H1 (cell line): ENCODE measurements at regions not wholly inside any gene's neighbourhood (a gene's known extent, or its start where the extent isn't known, plus 50 kb on each side); places are given as distances from the start of the nearest gene placed in this dataset.

ENCODE experiments used
- CTCF ChIA-PET: fragments of 300-600 bp; sonication (Branson Sonifier 250); formaldehyde crosslinking; loops from one replicate; lab custom pipeline; 2021; ENCODE audit not compliant: partially characterized antibody; lab: Charles Lee
- POLR2A ChIA-PET: fragments of 300-600 bp; sonication (Branson Sonifier 250); formaldehyde crosslinking; loops from one replicate; lab custom pipeline; 2021; ENCODE audit warnings: inconsistent platforms; ENCODE audit not compliant: partially characterized antibody; lab: Charles Lee
- DNase-seq, 2 experiments: peaks; one replicate each; pipeline versions ENCODE4 v3.0.0 to v3.0.0-alpha.2; 2010 to 2022; ENCODE audit warnings: low spot score in 2 of 2, low read depth in 1 of 2, mixed read lengths in 1 of 2
- FAIRE-seq: peaks from 2 replicates; lab custom pipeline; 2011; peaks lifted over from hg19 to GRCh38; lab: Jason Lieb, UNC
- H2AFZ ChIP-seq: 2 replicates; pipeline ENCODE4 v1.8.1; 2012; ENCODE audit warnings: low read length, inconsistent platforms
- H2AK5ac ChIP-seq: 2 replicates; pipeline ENCODE4 v1.6.1; 2013; ENCODE audit warnings: low read depth, low read length
- H2BK120ac ChIP-seq: replicated peaks from 2 replicates; pipeline ENCODE3; 2013; ENCODE audit warnings: low read depth, low read length, inconsistent platforms
- H2BK12ac ChIP-seq: 2 replicates; pipeline ENCODE4 v1.6.1; 2013; ENCODE audit warnings: low read depth, low read length
- H2BK15ac ChIP-seq: 2 replicates; pipeline ENCODE4 v1.6.1; 2013; ENCODE audit warnings: low read length
- H2BK20ac ChIP-seq: 2 replicates; pipeline ENCODE4 v1.6.1; 2013; ENCODE audit warnings: low read length
- H2BK5ac ChIP-seq: 2 replicates; pipeline ENCODE4 v1.6.1; 2013; ENCODE audit warnings: low read depth, low read length
- H3K14ac ChIP-seq: 2 replicates; pipeline ENCODE4 v1.6.1; 2013; ENCODE audit warnings: inconsistent platforms; ENCODE audit not compliant: insufficient read length
- H3K18ac ChIP-seq: 2 replicates; pipeline ENCODE4 v1.6.1; 2013; ENCODE audit warnings: low read length; ENCODE audit errors: extremely low read depth
- H3K23ac ChIP-seq: 2 replicates; pipeline ENCODE4 v1.6.1; 2013; ENCODE audit warnings: inconsistent platforms; ENCODE audit not compliant: insufficient read length
- H3K23me2 ChIP-seq: 2 replicates; pipeline ENCODE4 v1.6.1; 2013; ENCODE audit warnings: low read depth, low read length
- H3K27ac ChIP-seq: 2 replicates; pipeline ENCODE4 v1.6.1; 2011; ENCODE audit warnings: low read depth, low read length, inconsistent platforms
- H3K27me3 ChIP-seq, 4 experiments: replicated peaks in 1 of 4; 1 replicate in 1 of 4; 2 replicates in 3 of 4; pipeline versions ENCODE4 v1.6.1 to v1.8.1; 2011 to 2013; ENCODE audit warnings: low read length in 3 of 4, mild to moderate bottlenecking in 3 of 4, inconsistent platforms in 2 of 4, mixed read lengths in 2 of 4, moderate library complexity in 1 of 4; ENCODE audit not compliant: control insufficient read depth in 3 of 4, insufficient read depth in 3 of 4; ENCODE audit errors: extremely low read depth in 1 of 4
- H3K36me3 ChIP-seq, 4 experiments: 2 replicates each; pipeline versions ENCODE4 v1.6.1 to v1.8.1; 2011 to 2013; ENCODE audit warnings: mild to moderate bottlenecking in 4 of 4, low read length in 3 of 4, moderate library complexity in 2 of 4, control low read depth in 1 of 4, inconsistent platforms in 1 of 4; ENCODE audit not compliant: insufficient read depth in 4 of 4, control insufficient read depth in 2 of 4
- H3K4ac ChIP-seq: replicated peaks from 2 replicates; pipeline ENCODE3; 2013; ENCODE audit warnings: low read length, low read depth, mixed read lengths, inconsistent platforms; ENCODE audit not compliant: insufficient read length
- H3K4me1 ChIP-seq, 4 experiments: replicated peaks in 1 of 4; 1 replicate in 1 of 4; 2 replicates in 3 of 4; pipeline versions ENCODE4 v1.6.1 to v1.8.1; 2011 to 2013; ENCODE audit warnings: low read length in 3 of 4, inconsistent platforms in 2 of 4, mixed read lengths in 1 of 4; ENCODE audit not compliant: insufficient read depth in 4 of 4, control insufficient read depth in 3 of 4
- H3K4me2 ChIP-seq, 2 experiments: 2 replicates each; pipeline versions ENCODE4 v1.6.1 to v1.8.1; 2011 to 2013; ENCODE audit warnings: low read depth in 2 of 2, low read length in 2 of 2, control low read depth in 1 of 2, inconsistent platforms in 1 of 2, mild to moderate bottlenecking in 1 of 2; ENCODE audit not compliant: insufficient read depth in 1 of 2
- H3K4me3 ChIP-seq, 4 experiments: fragments of 200-600, 300-600 bp in 1 of 4; sonication (generic), shearing (Covaris generic), sonication (Bioruptor Twin) in 1 of 4; 2 replicates each; pipeline versions ENCODE4 v1.5.1 to v1.8.1; 2011 to 2016; ENCODE audit warnings: low read length in 4 of 4, low read depth in 3 of 4, control low read depth in 2 of 4, inconsistent platforms in 2 of 4, mild to moderate bottlenecking in 2 of 4, mixed read lengths in 1 of 4, moderate library complexity in 1 of 4; ENCODE audit not compliant: insufficient read depth in 2 of 4; ENCODE audit errors: extremely low read depth in 1 of 4
- H3K56ac ChIP-seq: replicated peaks from 2 replicates; pipeline ENCODE3; 2013; ENCODE audit warnings: low read depth, mild to moderate bottlenecking, mixed read lengths, low read length, inconsistent platforms; ENCODE audit not compliant: insufficient read length
- H3K79me1 ChIP-seq: 2 replicates; pipeline ENCODE4 v1.6.1; 2013; ENCODE audit warnings: low read depth, low read length, control low read depth
- H3K79me2 ChIP-seq, 2 experiments: 2 replicates each; pipeline versions ENCODE4 v1.6.1 to v1.8.1; 2012 to 2013; ENCODE audit warnings: low read length in 2 of 2, mild to moderate bottlenecking in 2 of 2, inconsistent platforms in 1 of 2; ENCODE audit not compliant: insufficient read depth in 2 of 2, control insufficient read depth in 1 of 2
- H3K9ac ChIP-seq, 4 experiments: replicated peaks in 1 of 4; 1 replicate in 1 of 4; 2 replicates in 3 of 4; pipeline versions ENCODE4 v1.6.1 to v1.8.1; 2011 to 2013; ENCODE audit warnings: low read depth in 3 of 4, low read length in 3 of 4, control low read depth in 2 of 4, mild to moderate bottlenecking in 2 of 4, moderate library complexity in 2 of 4, inconsistent platforms in 1 of 4; ENCODE audit errors: extremely low read depth in 1 of 4
- H3K9me3 ChIP-seq, 2 experiments: 2 replicates each; pipeline versions ENCODE4 v1.6.1 to v1.8.1; 2012 to 2013; ENCODE audit warnings: mild to moderate bottlenecking in 2 of 2, moderate library complexity in 2 of 2, control low read depth in 1 of 2, inconsistent platforms in 1 of 2, low read depth in 1 of 2, low read length in 1 of 2, mixed read lengths in 1 of 2; ENCODE audit not compliant: insufficient read depth in 2 of 2
- H4K20me1 ChIP-seq, 2 experiments: replicated peaks in 1 of 2; 2 replicates each; pipeline versions ENCODE3 to v1.8.1; 2011 to 2013; ENCODE audit warnings: inconsistent platforms in 2 of 2, low read length in 2 of 2, mild to moderate bottlenecking in 1 of 2; ENCODE audit not compliant: insufficient read depth in 2 of 2, control insufficient read depth in 1 of 2
- H4K5ac ChIP-seq: 2 replicates; pipeline ENCODE4 v1.6.1; 2013; ENCODE audit warnings: low read length, low read depth, mixed read lengths, inconsistent platforms; ENCODE audit not compliant: insufficient read length
- H4K8ac ChIP-seq: 2 replicates; pipeline ENCODE4 v1.8.0; 2013; ENCODE audit warnings: mild to moderate bottlenecking, moderate library complexity, low read length, inconsistent platforms; ENCODE audit not compliant: insufficient read depth; ENCODE audit errors: extremely low read depth
- H4K91ac ChIP-seq: replicated peaks from 2 replicates; pipeline ENCODE3; 2013; ENCODE audit warnings: low read length, mixed read lengths, inconsistent platforms; ENCODE audit not compliant: insufficient read length
- CHD1 ChIP-seq: IDR thresholded peaks from 2 replicates; pipeline ENCODE4 v1.6.1; 2012; ENCODE audit warnings: low read depth, low read length, improper control_type of control experiment
- RNF2 ChIP-seq: fragments of 200-900, 300-1000 bp; sonication (generic); IDR thresholded peaks from 2 replicates; pipeline ENCODE4 v1.7.1; 2016; ENCODE audit warnings: borderline replicate concordance, low read depth, mild to moderate bottlenecking, antibody characterized with exemption, low read length; ENCODE audit not compliant: poor library complexity, severe bottlenecking; ENCODE audit errors: missing control alignments
- RXRA ChIP-seq: IDR thresholded peaks from 2 replicates; pipeline ENCODE4 v1.6.1; 2011; ENCODE audit warnings: low read depth, mild to moderate bottlenecking, low read length, moderate library complexity; ENCODE audit not compliant: insufficient read depth
- SP2 ChIP-seq: IDR thresholded peaks from 2 replicates; pipeline ENCODE4 v1.6.1; 2012; ENCODE audit warnings: mild to moderate bottlenecking, low read length, inconsistent platforms
- TEAD4 ChIP-seq: IDR thresholded peaks from 2 replicates; pipeline ENCODE4 v1.6.1; 2012; ENCODE audit warnings: low read depth, low read length, inconsistent platforms, mixed read lengths
- WGBS, 2 experiments: shearing (Covaris generic) in 1 of 2; methylation state at CpG; one replicate each; pipeline versions ENCODE4 v1.1.6 to v1.1.7; 2013 to 2015; ENCODE audit warnings: low lambda C conversion rate in 2 of 2, mixed read lengths in 2 of 2, inconsistent platforms in 1 of 2, low coverage in 1 of 2, missing lambda C conversion rate in 1 of 2; ENCODE audit not compliant: insufficient replicate concordance in 2 of 2, insufficient coverage in 1 of 2, insufficient read length in 1 of 2; ENCODE audit errors: extremely low coverage in 1 of 2, missing lambda C conversion rate in 1 of 2; 5-methylcytosine and 5-hydroxymethylcytosine counted together
- TF ChIP-seq, protein P1 (sequence below): IDR thresholded peaks from 2 replicates; pipeline ENCODE4 v1.6.1; 2012; ENCODE audit warnings: inconsistent platforms

DNA sequence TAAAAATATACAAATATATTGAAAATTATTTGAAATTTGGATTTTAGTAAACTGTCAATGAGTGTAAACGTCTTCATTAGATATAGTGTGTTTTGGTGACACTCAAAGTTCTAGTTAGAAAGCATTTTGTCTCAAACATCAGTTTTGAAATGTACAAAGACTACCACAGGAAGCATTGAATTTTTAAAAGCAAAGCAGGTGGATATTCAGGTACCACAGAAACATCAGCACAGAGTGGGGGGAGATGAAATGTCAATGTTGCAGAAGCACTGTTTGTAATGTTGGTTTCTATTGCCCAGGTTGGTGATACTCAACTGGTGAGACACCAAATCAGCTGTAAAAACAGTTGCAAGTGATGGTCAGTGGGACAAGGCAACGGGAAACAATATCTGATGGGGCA is 136.5 kb upstream of the ITGA4 start:
- Histone ChIP-seq H4K5ac (no peak overlapping the region), H3K27ac (no peak overlapping the region), H3K9me3 (no peaks in the 10 kb centered on the region), H3K23me2 (no peaks in the 10 kb centered on the region), H3K56ac (no peak overlapping the region), H2AFZ (no peak overlapping the region), H4K91ac (no peak overlapping the region), H3K23ac (no peak overlapping the region), H3K4me3 (no peak overlapping the region), H3K27me3 (no peaks in the 10 kb centered on the region), H2BK120ac (no peak overlapping the region), H3K18ac (no peak overlapping the region), H4K8ac (no peak overlapping the region), H2BK20ac (no peak overlapping the region), H3K79me1 (no peaks in the 10 kb centered on the region), H3K79me2 (no peaks in the 10 kb centered on the region), H2BK12ac (no peak overlapping the region), H2AK5ac (no peak overlapping the region), H4K20me1 (no peaks in the 10 kb centered on the region), H3K14ac (no peak overlapping the region), H2BK15ac (no peak overlapping the region), H3K4ac (no peak overlapping the region), H3K4me1 (peaks cover 0 to 6% (median 1%) of the 10 kb centered on the region in 4 experiments; a peak in 2 of 7 replicates), H3K4me2 (no peak overlapping the region), H2BK5ac (no peak overlapping the region), H3K36me3 (no peaks in the 10 kb centered on the region), H3K9ac (no peak overlapping the region)
- no peak for TF ChIP-seq RNF2
- TF ChIP-seq CHD1 = no peak
- TF ChIP-seq SP2 = no peak
- TF ChIP-seq RXRA = no peak
- TF ChIP-seq, protein P1, sequence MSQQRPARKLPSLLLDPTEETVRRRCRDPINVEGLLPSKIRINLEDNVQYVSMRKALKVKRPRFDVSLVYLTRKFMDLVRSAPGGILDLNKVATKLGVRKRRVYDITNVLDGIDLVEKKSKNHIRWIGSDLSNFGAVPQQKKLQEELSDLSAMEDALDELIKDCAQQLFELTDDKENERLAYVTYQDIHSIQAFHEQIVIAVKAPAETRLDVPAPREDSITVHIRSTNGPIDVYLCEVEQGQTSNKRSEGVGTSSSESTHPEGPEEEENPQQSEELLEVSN = no peak
- no peak for TF ChIP-seq TEAD4
- FAIRE-seq (no peak), DNase-seq (no peak)
- CTCF ChIA-PET = interaction anchor here (1.6 kb wide), 1 partner anchor 9 kb away, joined by 4 read pairs; no protein-coding TSS in a partner anchor
- 94% methylated on average over 2 of the region's 2 CpGs; no CpG with 5 or more reads in 1 of the 2 experiments for WGBS, 2 experiments
- POLR2A ChIA-PET = no interaction called here
